ENCODE measurements at regions not wholly inside any gene's neighbourhood (a gene's known extent, or its start where the extent isn't known, plus 50 kb on each side); places are given as distances from the start of the nearest gene placed in this dataset.
A peak's percentile ranks its signal among the peaks of the same experiment; 100 is the strongest.

DNA sequence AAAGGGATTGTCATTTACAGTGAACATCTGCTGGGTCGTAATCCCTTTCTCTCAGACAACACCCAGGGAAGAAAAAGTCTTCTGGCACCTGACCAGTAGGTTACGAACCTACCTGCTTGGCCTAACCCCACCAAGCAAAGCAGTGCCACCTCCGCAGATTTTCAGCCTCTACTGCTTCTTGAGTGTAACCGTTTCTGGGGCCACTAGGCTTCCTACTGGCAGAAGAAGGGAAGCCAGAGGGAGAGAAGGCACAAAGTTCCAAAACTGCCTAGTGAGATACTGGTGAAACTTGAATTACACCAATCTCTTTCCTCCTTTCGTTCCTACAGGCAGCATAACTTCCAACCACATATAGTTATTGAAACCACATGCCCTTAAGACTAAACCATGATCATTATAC lies 383.6 kb downstream of the BCAT1 start:
- FAIRE-seq, result no peak

DNA sequence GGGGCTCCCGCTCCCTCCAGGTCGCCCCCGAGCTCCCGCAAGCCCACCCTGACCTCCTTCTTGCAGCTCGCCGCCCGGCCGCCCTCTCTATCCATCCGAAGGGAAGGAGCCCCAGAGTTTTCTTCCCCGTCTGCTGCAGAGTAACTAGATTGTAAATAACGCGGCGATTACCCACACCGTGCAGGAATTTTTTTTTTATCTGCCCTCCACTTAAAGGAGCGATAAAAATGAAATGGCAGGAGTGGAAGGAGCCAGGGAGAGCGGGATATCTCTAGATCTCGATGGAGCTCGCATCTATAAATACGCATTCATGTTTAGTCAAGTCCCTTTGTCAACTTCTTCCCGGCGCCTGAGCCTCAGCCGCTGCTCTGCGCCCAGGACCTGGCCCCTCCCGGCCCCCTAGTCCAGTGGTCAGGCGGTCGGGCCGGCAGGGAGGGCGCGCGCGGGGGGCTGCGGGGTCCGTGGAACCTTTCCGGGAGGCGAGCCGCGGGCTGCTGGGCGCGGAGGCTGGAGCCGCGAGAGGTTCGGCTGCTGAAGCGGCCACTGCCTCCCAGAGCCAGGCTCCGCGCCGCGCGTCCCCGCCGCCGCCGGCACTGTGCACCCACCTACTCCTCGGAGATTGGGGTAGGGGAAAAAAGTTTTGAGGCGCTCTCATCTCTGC lies 386.0 kb downstream of the BCAT1 start:
- FAIRE-seq (no peak), DNase-seq (ENCODE audit: insufficient read length) (peak; percentile 23)
- TF ChIP-seq TAF1 (IDR thresholded peaks at IDR 0.05; ENCODE audit: borderline replicate concordance, low read depth, low read length) (no peak), POLR2A (IDR thresholded peaks at IDR 0.05; ENCODE audit: low read depth, low read length) (no peak), POLR2AphosphoS5 (IDR thresholded peaks at IDR 0.05; ENCODE audit: low read depth, low read length) (no peak)

More for the DNA sequence above, 383.6 kb downstream of the BCAT1 start:
- DNase-seq (ENCODE audit: insufficient read length), result no peak
- TF ChIP-seq TAF1 (IDR thresholded peaks at IDR 0.05; ENCODE audit: borderline replicate concordance, low read depth, low read length) (no peak), POLR2AphosphoS5 (IDR thresholded peaks at IDR 0.05; ENCODE audit: low read depth, low read length) (no peak)

- DNase-seq (ENCODE audit: insufficient read length) (peak; percentile 26), FAIRE-seq (peak; percentile 54)
- TF ChIP-seq TAF1 (IDR thresholded peaks at IDR 0.05; ENCODE audit: borderline replicate concordance, low read depth, low read length) (no peak), POLR2AphosphoS5 (IDR thresholded peaks at IDR 0.05; ENCODE audit: low read depth, low read length) (no peak), POLR2A (IDR thresholded peaks at IDR 0.05; ENCODE audit: low read depth, low read length) (no peak)
These were observed 386.8 kb downstream of the BCAT1 start for GRCh38 chr12:24561882-24562770.

GRCh38 chr12:24561411-24561871 lies 387.5 kb downstream of the BCAT1 start:
- DNase-seq (ENCODE audit: insufficient read length), result no peak
- FAIRE-seq, result no peak
- no peak for TF ChIP-seq TAF1 (IDR thresholded peaks at IDR 0.05; ENCODE audit: borderline replicate concordance, low read depth, low read length)
- no peak for TF ChIP-seq POLR2A (IDR thresholded peaks at IDR 0.05; ENCODE audit: low read depth, low read length)
- no peak for TF ChIP-seq POLR2AphosphoS5 (IDR thresholded peaks at IDR 0.05; ENCODE audit: low read depth, low read length)

- no peak for TF ChIP-seq POLR2A (IDR thresholded peaks at IDR 0.05; ENCODE audit: low read depth, low read length)
- TF ChIP-seq TAF1 (IDR thresholded peaks at IDR 0.05; ENCODE audit: borderline replicate concordance, low read depth, low read length), result no peak
- TF ChIP-seq POLR2AphosphoS5 (IDR thresholded peaks at IDR 0.05; ENCODE audit: low read depth, low read length), result no peak
- DNase-seq (ENCODE audit: insufficient read length) (no peak), FAIRE-seq (no peak)
These were observed 388.1 kb downstream of the BCAT1 start for GRCh38 chr12:24560831-24561271.

GRCh38 chr12:24560192-24560775 lies 388.6 kb downstream of the BCAT1 start:
- no peak for DNase-seq (ENCODE audit: insufficient read length)
- FAIRE-seq, result no peak
- no peak for TF ChIP-seq TAF1 (IDR thresholded peaks at IDR 0.05; ENCODE audit: borderline replicate concordance, low read depth, low read length)
- TF ChIP-seq POLR2A (IDR thresholded peaks at IDR 0.05; ENCODE audit: low read depth, low read length), result no peak
- no peak for TF ChIP-seq POLR2AphosphoS5 (IDR thresholded peaks at IDR 0.05; ENCODE audit: low read depth, low read length)

DNA sequence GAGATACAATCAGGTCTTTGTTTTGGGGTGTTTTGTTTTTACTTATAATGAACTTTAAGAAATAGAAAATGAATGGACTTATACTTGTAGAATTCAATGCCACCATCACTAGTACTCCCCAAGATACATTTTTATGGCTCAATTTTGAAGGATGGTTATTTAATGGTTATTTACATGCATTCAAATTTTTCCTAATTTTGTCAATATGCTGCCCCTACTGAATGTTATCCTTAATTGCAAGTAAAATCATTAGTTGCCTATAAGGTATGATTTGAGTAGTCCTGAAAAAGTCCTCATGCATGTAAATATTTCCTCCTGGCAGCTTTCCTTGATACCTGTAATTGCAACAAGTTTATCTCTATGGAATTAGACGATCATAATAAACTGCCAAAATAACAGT lies 391.2 kb downstream of the BCAT1 start:
- no peak for FAIRE-seq
- no peak for TF ChIP-seq TAF1 (IDR thresholded peaks at IDR 0.05; ENCODE audit: borderline replicate concordance, low read depth, low read length)
- TF ChIP-seq POLR2AphosphoS5 (IDR thresholded peaks at IDR 0.05; ENCODE audit: low read depth, low read length), result no peak
- TF ChIP-seq POLR2A (IDR thresholded peaks at IDR 0.05; ENCODE audit: low read depth, low read length), result no peak
- no peak for DNase-seq (ENCODE audit: insufficient read length)

GRCh38 chr12:24555730-24556129 lies 393.2 kb downstream of the BCAT1 start:
- peak; percentile 48 for FAIRE-seq
- DNase-seq (ENCODE audit: insufficient read length), result no peak
- TF ChIP-seq TAF1 (IDR thresholded peaks at IDR 0.05; ENCODE audit: borderline replicate concordance, low read depth, low read length) (no peak), POLR2AphosphoS5 (IDR thresholded peaks at IDR 0.05; ENCODE audit: low read depth, low read length) (no peak), POLR2A (IDR thresholded peaks at IDR 0.05; ENCODE audit: low read depth, low read length) (no peak)

GRCh38 chr12:24554612-24555295 lies 394.1 kb downstream of the BCAT1 start:
- no peak for TF ChIP-seq POLR2AphosphoS5 (IDR thresholded peaks at IDR 0.05; ENCODE audit: low read depth, low read length)
- no peak for TF ChIP-seq POLR2A (IDR thresholded peaks at IDR 0.05; ENCODE audit: low read depth, low read length)
- no peak for TF ChIP-seq TAF1 (IDR thresholded peaks at IDR 0.05; ENCODE audit: borderline replicate concordance, low read depth, low read length)
- DNase-seq (ENCODE audit: insufficient read length), result no peak
- no peak for FAIRE-seq

DNA sequence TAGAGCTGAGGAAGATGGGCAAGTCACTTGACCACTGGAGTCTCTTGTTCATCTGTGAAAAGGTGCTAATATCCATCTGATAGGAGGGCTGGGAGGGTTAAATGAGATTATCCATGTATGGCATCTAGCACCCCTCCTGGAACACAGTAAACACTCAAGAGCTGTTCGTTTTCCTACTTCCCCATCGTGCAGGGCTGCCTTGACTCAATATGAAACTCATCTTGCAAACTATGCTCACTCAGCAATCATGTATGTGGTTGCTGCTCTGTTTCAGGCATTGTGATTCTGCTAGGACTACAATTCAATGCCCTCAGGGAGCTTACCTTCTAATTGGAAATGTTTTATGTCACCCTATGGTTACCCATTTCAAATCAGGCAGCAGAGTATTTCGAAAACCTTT lies 395.6 kb downstream of the BCAT1 start:
- no peak for TF ChIP-seq TAF1 (IDR thresholded peaks at IDR 0.05; ENCODE audit: borderline replicate concordance, low read depth, low read length)
- no peak for TF ChIP-seq POLR2AphosphoS5 (IDR thresholded peaks at IDR 0.05; ENCODE audit: low read depth, low read length)
- no peak for TF ChIP-seq POLR2A (IDR thresholded peaks at IDR 0.05; ENCODE audit: low read depth, low read length)
- DNase-seq (ENCODE audit: insufficient read length) (no peak), FAIRE-seq (no peak)

All from GM12892 (cell line).